ENCODE measurements at regions not wholly inside any gene's neighbourhood (a gene's known extent, or its start where the extent isn't known, plus 50 kb on each side); places are given as distances from the start of the nearest gene placed in this dataset.

DNA sequence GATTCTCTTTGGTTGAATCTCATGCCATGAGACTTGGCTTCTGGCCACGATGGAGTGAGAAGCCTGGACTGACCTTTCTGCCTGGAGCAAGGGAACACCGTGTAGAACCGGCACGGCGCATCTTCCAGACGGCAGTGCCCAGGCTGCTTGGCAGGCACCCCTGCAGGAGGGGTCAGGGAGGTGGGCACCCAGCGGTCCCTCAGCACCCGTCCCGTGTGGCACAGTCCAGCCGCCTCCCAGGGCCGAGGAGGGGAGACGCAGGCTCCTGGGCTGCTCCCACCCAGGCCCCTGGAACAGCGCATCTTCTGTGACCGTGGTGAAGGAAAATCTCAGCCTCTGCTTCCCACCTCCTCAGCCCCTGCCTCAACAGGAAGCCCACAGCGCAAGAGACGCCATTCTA lies 95.7 kb downstream of the CMPK2 start:
- intact Hi-C loops (cut with micrococcal nuclease) = loop anchor here (5.0 kb wide), 1 partner anchor 418 kb away; no protein-coding TSS in a partner anchor
- H3K9me2 ChIP-seq (ENCODE audit: insufficient read depth) = no peaks in the 10 kb centered on the region
- no TSS peak for BruUV-seq (replicated peaks)
- no peak overlapping the region for H3K4me3 ChIP-seq (replicated peaks in 1 of 2; ENCODE audit: low read depth in 1 of 2, low read length in 2 of 2)
- no peaks in the 10 kb centered on the region for H3K9me3 ChIP-seq (ENCODE audit: control insufficient read depth in 1 of 2, insufficient read depth in 1 of 2, low read depth in 1 of 2, low read length in 2 of 2)
- no peak overlapping the region for H3K4me2 ChIP-seq (ENCODE audit: low read length)
- TF ChIP-seq EZH2phosphoT487 (IDR thresholded peaks at IDR 0.05; ENCODE audit: borderline replicate concordance) (no peak), FOSL1 (IDR thresholded peaks at IDR 0.05; ENCODE audit: low read depth) (no peak), TCF7L2 (IDR thresholded peaks at IDR 0.05; ENCODE audit: borderline replicate concordance, extremely low read depth, insufficient read depth, insufficient read length) (no peak), POLR2A (IDR thresholded peaks at IDR 0.05; ENCODE audit: borderline replicate concordance, extremely low read depth, insufficient read depth, insufficient read length) (no peak)
- CTCF ChIA-PET = no interaction called here
- no peaks in the 10 kb centered on the region for H3K79me2 ChIP-seq (ENCODE audit: insufficient read depth, low read length)
- DNase-seq (ENCODE audit: low read depth, low spot score) (no peak), ATAC-seq (no peak)
- no peaks in the 10 kb centered on the region for H3K4me1 ChIP-seq (ENCODE audit: control insufficient read depth in 1 of 2, insufficient read depth in 2 of 2, low read length in 2 of 2)
- no peaks in the 10 kb centered on the region for H4K20me1 ChIP-seq (ENCODE audit: insufficient read depth)
- POLR2A ChIA-PET = no interaction called here
- RAD21 ChIA-PET (ENCODE audit: low non-redundant PET in 1 of 2, low total read pairs in 2 of 2, uncharacterized antibody in 2 of 2, unreplicated experiment in 2 of 2) = no interaction called here
- no peak overlapping the region for H3K27ac ChIP-seq (ENCODE audit: low read depth, low read length)
- peaks cover 12% of the 10 kb centered on the region; the same call in 1 of the 2 replicates for H3K27me3 ChIP-seq (ENCODE audit: insufficient read depth, low read length)
- no peaks in the 10 kb centered on the region for H3K36me3 ChIP-seq (ENCODE audit: control insufficient read depth in 1 of 2, insufficient read depth in 2 of 2, low read length in 2 of 2)
- H3K9ac ChIP-seq (ENCODE audit: low read length) = no peak overlapping the region
- no peak overlapping the region for H2AFZ ChIP-seq (ENCODE audit: low read depth, low read length, poor library complexity, severe bottlenecking)

DNA sequence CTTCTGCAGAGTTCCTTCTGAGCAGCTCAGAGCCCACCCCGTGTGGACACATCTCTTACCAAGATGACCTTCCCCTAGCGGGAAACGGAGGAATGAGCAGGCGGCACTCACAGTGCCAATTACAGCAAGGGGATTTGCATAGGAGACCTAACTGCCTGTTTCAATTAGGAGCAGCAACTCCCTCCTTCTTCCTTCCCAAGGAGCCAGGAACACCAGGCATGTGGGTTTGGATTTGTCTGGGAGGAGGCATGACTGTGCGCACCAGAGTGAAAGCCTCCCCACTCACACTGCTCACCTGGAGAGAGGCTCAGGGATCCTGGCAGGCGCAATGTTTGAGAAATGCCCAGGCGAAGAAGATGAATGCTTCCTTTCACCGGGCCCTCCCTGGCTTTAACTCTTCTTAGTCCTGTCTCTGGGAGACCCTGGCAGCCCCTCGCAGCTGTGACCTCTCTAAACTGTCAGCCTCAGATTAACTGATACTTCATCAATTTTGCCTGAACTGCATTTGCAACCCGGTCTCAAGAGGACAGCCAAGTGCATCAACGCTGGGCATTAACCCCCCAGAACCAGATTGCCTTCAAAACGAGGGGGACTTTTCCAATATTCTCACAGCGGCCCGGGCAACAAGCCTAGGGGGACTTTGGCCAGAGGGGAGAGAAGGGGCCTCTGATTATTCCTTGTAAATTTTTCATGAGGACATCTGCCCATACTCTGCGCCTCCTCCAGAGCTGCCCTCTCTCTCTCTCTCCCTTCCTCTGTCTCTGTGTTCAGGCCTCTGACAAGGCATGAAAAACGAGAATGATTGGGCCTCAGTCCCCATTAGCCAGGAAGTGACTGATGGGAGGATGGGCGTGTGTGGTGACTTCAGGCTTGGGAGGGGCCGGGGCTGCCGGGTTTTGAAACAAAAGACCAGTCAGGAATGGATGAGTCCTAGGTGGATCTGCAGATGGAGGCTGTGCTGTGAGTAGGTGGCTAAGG lies 93.8 kb downstream of the CMPK2 start:
- H3K9me3 ChIP-seq (ENCODE audit: control insufficient read depth in 1 of 2, insufficient read depth in 1 of 2, low read depth in 1 of 2, low read length in 2 of 2) = no peaks in the 10 kb centered on the region
- ChIA-PET RAD21 (ENCODE audit: low non-redundant PET in 1 of 2, low total read pairs in 2 of 2, uncharacterized antibody in 2 of 2, unreplicated experiment in 2 of 2) (no interaction called here), CTCF (no interaction called here), POLR2A (no interaction called here)
- H3K4me2 ChIP-seq (ENCODE audit: low read length) = no peak overlapping the region
- intact Hi-C loops (cut with micrococcal nuclease) = loop anchor here (5.0 kb wide), 1 partner anchor 420 kb away; no protein-coding TSS in a partner anchor
- H3K27me3 ChIP-seq (ENCODE audit: insufficient read depth, low read length) = peaks cover 13% of the 10 kb centered on the region; the same call in 1 of the 2 replicates
- H3K4me3 ChIP-seq (replicated peaks in 1 of 2; ENCODE audit: low read depth in 1 of 2, low read length in 2 of 2) = no peak overlapping the region
- DNase-seq (ENCODE audit: low read depth, low spot score) (no peak), ATAC-seq (no peak)
- no TSS peak for BruUV-seq (replicated peaks)
- no peak overlapping the region for H2AFZ ChIP-seq (ENCODE audit: low read depth, low read length, poor library complexity, severe bottlenecking)
- H3K27ac ChIP-seq (ENCODE audit: low read depth, low read length) = no peak overlapping the region
- H3K4me1 ChIP-seq (ENCODE audit: control insufficient read depth in 1 of 2, insufficient read depth in 2 of 2, low read length in 2 of 2) = no peaks in the 10 kb centered on the region
- no peaks in the 10 kb centered on the region for H4K20me1 ChIP-seq (ENCODE audit: insufficient read depth)
- H3K9me2 ChIP-seq (ENCODE audit: insufficient read depth) = no peaks in the 10 kb centered on the region
- H3K9ac ChIP-seq (ENCODE audit: low read length) = no peak overlapping the region
- H3K79me2 ChIP-seq (ENCODE audit: insufficient read depth, low read length) = no peaks in the 10 kb centered on the region
- H3K36me3 ChIP-seq (ENCODE audit: control insufficient read depth in 1 of 2, insufficient read depth in 2 of 2, low read length in 2 of 2) = no peaks in the 10 kb centered on the region
- no peak for TF ChIP-seq YY1 (IDR thresholded peaks at IDR 0.05; ENCODE audit: extremely low read depth, insufficient replicate concordance, low read depth, low read length)
- no peak for TF ChIP-seq POLR2A (IDR thresholded peaks at IDR 0.05; ENCODE audit: borderline replicate concordance, extremely low read depth, insufficient read depth, insufficient read length)
- TF ChIP-seq, protein P1, sequence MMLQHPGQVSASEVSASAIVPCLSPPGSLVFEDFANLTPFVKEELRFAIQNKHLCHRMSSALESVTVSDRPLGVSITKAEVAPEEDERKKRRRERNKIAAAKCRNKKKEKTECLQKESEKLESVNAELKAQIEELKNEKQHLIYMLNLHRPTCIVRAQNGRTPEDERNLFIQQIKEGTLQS (IDR thresholded peaks at IDR 0.05) = no peak
- no peak for TF ChIP-seq CBX3 (IDR thresholded peaks at IDR 0.05; ENCODE audit: low read depth)
- TF ChIP-seq RAD21 (IDR thresholded peaks at IDR 0.05; ENCODE audit: low read depth) = no peak
- TF ChIP-seq, protein P2, sequence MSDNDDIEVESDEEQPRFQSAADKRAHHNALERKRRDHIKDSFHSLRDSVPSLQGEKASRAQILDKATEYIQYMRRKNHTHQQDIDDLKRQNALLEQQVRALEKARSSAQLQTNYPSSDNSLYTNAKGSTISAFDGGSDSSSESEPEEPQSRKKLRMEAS (IDR thresholded peaks at IDR 0.05) = no peak
- no peak for TF ChIP-seq ZNF274 (IDR thresholded peaks at IDR 0.05; ENCODE audit: low read depth, low read length)
- TF ChIP-seq, protein P3, sequence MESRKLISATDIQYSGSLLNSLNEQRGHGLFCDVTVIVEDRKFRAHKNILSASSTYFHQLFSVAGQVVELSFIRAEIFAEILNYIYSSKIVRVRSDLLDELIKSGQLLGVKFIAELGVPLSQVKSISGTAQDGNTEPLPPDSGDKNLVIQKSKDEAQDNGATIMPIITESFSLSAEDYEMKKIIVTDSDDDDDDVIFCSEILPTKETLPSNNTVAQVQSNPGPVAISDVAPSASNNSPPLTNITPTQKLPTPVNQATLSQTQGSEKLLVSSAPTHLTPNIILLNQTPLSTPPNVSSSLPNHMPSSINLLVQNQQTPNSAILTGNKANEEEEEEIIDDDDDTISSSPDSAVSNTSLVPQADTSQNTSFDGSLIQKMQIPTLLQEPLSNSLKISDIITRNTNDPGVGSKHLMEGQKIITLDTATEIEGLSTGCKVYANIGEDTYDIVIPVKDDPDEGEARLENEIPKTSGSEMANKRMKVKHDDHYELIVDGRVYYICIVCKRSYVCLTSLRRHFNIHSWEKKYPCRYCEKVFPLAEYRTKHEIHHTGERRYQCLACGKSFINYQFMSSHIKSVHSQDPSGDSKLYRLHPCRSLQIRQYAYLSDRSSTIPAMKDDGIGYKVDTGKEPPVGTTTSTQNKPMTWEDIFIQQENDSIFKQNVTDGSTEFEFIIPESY (IDR thresholded peaks at IDR 0.05; ENCODE audit: extremely low read depth, insufficient replicate concordance, low read length) = no peak
- no peak for TF ChIP-seq TCF7L2 (IDR thresholded peaks at IDR 0.05; ENCODE audit: borderline replicate concordance, extremely low read depth, insufficient read depth, insufficient read length)
- TF ChIP-seq EGR1 (IDR thresholded peaks at IDR 0.05; ENCODE audit: low read depth) = no peak
- TF ChIP-seq JUND (IDR thresholded peaks at IDR 0.05) = no peak
- TF ChIP-seq EZH2phosphoT487 (IDR thresholded peaks at IDR 0.05; ENCODE audit: borderline replicate concordance) = no peak

All from HCT116 (cell line).